Activated T-cell treated with anti-CD3 and anti-CD28 coated beads for 48 hours (primary cell): ENCODE measurements at regions not wholly inside any gene's neighbourhood (a gene's known extent, or its start where the extent isn't known, plus 50 kb on each side); places are given as distances from the start of the nearest gene placed in this dataset.
"Not testable (repeated sequence)": the region's sequence is repeated elsewhere in the genome, so short reads cannot be mapped to it uniquely, and the experiment has no call there.

Experiments used
- DNase-seq: peaks from one replicate; pipeline ENCODE4 v3.0.0-alpha.2; 2020; ENCODE audit warnings: low read depth

DNA sequence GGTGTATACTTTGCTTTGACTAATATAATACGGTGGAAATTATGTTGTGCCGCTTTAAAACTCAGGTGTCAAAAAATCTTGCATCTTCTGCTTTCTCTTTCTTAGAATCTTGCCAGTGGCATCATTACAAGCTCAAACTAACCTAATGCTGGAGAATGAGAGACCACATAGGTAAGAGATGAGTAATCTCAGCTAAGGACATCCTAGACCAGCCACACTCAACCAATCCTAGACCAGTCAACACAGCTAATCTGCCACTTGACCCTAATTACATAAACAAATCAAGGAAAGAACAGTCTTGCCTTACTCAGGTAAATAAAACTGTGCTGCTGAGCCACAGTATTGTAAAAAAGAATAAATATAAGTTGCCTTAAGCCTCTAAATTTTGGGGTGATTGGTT lies 1323.9 kb upstream of the SPRY2 start:
- DNase-seq, result no peak

DNA sequence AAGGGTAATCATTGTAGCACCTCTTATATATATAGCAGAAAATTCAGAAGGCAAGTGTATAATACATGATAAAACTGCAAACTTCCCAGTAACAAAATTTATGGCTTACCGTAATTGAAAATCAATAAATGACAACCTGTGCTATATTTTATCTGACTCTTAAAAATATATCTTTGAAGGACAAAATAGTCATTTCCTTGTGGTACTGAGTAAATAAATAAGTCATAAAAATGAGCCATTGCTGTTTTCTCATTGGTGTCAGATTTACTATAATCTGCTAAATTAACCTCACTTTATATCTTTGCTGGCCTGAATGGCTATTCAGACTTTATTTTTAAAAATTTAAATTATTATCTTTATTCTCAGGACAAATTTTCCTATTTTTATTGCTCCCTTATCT lies 1319.1 kb upstream of the SPRY2 start:
- no peak for DNase-seq

DNA sequence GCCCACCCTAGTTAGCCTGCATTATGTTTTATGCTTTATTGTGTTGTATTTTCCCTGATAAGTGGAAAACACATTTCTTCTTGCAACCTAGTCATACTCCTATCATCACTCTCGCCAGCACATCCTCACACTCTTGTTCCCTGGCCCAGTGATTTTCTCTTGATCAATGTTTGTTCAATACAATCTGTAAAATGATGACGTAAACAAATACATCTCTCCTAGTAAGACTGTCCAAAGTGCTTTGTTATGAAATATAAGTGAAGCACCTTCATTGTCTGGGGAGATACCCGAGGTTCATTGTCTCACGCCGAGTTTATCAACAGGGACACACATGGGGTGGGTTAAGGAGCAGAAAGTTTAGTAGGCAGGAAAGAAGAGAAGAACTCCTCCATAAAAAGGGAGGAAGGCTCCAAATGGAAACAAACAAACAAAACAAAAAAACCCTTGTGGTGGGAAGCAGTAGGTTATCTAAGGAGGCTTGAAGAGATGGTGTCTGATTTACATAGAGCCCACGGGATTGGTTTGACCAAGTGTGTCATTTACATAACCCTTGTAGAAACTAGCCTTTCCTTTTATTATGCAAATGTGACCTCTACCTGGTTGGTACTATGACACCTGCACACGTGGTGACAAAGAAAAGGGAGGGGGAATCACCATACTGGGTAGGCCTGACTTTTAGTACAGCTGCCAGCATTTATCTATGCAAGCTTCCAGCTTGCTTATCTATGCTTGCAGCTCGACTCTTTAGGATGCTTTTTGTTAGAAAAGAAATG lies 1317.9 kb upstream of the SPRY2 start:
- DNase-seq, result no peak

DNA sequence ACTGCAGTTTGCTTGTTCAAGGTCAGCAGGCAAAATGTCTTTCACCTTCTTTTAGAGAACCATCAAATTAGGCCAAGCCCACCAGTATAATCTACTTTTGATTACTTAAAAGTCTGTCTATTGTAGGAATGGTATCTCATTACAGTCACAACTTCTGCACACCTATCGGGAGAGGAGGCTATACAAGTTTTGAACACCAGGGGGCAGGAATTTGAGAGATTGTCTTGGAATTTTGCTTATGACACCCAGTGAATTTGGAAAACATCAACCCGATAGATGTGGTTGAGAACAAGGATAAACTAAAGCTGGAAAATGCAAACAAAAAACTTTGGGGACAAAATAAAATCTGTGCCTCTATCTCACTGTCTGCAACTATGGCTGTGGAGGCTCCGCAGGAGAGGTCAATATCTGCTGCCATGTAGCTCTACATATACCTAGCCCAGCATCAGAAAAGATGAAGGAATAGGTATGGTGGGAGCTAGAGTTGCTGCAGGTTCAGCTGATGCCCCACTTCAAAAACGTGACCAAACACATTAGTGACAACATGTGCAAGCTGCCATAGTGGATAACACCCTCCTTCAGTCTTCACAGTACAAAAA lies 1299.2 kb upstream of the SPRY2 start:
- DNase-seq, result no peak

DNA sequence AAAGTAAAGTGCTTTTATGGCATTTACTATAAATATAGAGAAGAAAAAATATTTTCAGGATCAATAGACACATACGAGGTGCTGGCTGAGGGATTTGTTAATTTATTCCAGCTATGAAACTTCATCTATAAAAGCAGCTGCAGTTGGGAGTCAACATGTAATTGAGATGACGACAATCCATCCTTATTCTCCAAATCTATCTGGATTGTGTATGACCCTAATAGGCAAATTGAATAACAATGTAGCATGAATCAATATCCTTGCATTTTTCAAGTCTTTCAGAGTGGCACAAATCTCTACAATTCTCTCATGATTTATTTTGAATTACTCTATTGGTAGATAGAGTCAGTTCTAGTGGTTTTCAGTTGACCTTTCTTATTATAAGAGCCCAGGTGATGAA lies 1296.5 kb upstream of the SPRY2 start:
- no peak for DNase-seq

DNA sequence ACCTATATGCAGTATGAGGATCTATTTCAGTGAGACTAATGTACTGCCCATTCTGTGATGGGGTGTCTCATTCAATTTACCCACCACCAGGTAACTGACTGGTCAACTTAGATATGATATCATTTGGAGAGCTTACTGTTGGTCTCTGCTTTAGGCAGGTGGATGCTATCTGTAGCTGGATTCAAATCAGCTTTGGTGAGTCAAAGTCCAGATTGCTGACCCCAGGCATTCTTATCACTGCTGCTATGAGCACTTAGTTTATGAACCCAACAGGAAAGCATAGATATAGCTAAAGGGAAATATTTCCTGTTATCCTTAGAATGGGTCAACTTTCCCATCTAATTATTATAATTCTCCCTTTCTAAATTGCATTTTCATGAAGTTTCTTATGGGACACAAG lies 1295.2 kb upstream of the SPRY2 start:
- DNase-seq, result no peak

DNA sequence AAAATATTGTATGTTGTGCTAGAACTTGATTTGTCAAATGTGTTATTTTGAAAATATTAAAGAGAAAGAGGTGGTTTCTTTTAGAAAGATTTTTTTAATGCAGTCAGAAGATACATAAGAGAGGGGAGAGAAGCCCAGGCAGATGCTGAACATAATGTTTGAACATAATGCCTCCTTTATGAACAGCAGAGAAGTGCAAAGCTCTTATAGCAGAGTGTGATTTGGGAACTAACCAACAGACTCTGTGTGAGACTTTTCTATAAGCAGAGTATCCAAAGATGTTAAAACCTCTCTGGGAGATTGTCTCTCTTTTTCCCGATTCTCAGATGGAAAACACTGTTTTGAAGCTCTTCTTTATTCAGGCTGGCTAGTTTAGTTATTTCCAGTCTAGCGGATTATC lies 1274.1 kb upstream of the SPRY2 start:
- DNase-seq, result no peak

DNA sequence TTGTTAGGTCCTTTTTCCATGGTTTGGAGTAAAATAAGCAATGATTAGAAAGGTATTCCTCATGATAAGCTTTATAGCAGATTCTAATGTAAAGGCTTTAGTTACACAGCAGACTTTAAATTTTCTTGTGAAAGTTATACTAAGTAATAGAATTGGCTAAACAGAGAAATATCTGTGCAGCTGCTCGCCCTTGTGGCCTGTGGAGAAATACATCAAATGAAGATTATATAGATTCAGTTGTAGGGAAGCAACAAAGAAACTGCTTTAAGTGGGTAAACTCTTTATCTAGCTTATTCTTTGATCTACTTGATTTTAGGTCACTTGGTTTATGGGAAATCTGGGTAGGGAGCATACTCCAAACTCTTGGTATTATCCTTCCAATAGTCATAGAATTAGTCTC lies 1269.7 kb upstream of the SPRY2 start:
- DNase-seq, result no peak

DNA sequence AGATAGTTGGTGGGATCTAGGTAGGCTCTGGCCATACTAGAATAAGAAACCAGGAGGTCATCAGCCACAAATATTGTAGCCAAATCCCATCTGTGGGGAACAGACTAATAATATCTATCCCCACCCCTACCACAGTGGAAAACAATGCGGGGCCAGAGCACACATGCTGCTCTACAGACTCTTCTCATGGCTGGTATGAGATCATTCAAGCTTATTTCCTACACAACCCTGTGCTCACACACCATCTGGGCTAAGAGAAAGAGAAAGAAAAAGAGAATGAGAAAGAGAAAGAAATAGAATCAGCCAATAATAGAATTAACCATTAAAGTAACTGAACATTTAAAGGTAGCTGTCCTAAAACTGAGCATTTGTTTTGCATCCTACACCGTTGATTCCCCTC lies 1268.4 kb upstream of the SPRY2 start:
- no peak for DNase-seq

DNA sequence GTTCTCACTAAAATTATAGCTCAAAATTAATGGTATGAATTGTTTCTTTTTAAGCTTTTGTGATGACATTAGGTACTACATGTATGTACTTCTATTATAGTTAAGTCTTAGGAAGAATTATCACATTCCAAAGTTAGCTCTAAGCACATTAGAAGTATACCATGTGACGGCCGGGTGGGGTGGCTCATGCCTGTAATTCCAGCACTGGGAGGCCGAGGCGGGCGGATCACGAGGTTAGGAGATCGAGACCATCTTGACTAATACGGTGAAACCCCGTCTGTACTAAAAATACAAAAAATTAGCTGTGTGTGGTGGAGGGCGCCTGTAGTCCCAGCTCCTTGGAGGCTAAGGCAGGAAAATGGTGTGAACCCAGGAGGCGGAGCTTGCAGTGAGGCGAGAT lies 1265.1 kb upstream of the SPRY2 start:
- no peak for DNase-seq

DNA sequence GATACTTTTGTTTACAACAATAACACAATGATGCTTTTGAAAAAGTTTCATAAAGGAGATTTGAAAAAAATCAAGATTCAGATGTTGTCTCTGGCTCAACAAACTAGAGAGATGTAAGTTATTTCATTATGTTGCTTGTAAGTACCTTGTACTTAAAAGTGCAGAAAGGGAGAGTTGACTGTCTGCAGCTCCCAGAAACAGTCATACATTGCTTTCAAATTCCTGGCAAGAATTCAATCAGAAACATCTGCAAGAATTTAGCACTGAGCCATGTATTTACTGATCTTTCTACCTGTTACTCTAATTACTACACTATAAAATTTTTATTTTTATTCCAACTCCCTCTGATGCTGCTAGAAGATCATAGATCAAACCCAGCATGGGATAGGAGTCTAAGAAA lies 1261.3 kb upstream of the SPRY2 start:
- DNase-seq, result no peak

DNA sequence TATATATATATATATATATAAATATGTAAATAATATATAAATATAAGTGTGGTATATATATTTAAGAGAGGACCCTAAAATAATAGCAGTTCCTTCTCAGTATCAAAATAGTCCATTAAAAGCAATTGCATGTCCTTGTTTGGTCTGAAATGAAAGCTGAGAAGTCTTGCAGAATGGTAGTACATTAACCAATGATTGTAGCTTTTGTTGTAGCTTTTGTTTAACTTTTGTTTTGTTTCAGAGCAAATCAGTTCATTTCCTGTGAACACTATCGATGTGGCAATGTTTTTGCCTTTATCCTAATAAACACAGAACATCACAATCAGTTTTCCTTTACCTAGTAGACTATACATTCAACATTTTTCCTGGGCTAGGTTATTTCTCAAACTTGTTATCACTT lies 1256.2 kb upstream of the SPRY2 start:
- DNase-seq, result no peak

DNA sequence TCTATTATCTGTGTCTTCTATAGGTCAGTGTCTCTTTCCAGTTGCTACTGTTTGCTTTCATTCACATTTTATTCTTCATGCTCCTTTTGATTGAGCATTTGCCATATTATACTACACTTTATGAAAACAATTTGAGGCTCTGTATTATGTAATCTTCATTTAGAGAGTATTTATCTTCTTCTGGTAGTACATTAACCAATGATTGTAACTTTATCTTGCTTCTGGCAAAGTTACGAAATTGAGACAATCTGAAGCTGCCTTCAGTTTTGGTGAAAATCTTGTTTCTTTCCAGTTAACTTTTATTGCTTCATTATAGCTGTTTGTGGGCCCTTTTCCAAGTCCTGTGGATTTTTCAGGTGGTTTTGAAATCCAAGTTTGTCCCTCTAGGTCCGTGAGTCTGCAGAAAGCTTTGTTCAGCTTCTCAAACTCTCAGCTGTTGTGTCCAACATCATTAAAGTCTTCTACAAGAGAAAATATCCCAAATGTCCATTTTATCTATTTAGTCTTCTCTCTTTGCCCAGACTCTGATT lies 1255.4 kb upstream of the SPRY2 start:
- DNase-seq, result no peak

DNA sequence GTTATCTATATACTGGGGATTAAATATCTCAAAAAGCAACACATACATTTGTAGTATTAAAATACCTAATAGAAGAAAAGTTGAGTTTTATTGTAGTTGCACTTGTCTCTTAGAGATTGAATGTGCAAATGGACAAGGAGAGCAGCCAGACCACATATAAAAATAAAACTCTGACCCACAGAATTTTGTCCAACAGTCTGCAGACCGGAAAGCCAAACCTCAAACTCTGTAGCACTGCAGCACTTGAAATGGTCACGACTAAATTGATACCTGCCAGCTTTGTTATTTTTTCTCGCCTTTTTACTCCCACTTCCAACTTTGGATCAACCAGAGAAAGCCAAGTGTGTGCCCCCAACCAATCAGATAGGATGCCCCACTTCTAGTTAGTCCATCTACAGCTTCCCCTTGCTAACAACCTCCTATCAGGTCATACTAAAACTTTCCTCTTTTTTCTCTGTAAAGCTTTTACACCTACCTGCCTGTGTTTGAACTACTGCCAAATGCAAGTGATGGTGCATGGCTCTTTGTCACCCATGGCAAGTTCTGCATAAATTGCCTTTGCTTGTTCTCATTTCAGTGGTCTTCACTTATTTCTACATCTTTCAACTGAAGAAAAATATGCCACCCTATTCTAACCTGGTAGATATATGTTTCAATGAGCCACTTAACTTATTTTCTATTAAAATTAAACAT lies 1250.7 kb upstream of the SPRY2 start:
- DNase-seq, result no peak

DNA sequence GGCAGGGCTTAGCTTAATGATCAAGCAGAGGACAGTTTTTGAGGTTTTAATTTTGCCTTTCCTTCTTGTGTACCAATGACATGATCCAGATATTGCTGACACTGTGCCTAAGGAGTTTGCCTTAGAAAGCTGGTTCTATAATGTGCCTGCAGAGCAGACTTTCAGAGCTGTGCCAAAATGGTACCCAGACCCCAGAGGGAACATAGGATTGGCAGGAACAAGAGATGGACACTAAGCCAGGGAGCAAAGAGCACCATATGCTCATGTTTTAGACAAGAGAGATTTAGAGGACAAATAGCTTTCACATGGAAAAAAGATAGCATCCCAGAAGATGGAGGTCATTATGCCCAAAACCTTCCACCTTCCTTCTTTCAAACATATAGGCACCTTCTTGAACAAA lies 1241.5 kb upstream of the SPRY2 start:
- no peak for DNase-seq

DNA sequence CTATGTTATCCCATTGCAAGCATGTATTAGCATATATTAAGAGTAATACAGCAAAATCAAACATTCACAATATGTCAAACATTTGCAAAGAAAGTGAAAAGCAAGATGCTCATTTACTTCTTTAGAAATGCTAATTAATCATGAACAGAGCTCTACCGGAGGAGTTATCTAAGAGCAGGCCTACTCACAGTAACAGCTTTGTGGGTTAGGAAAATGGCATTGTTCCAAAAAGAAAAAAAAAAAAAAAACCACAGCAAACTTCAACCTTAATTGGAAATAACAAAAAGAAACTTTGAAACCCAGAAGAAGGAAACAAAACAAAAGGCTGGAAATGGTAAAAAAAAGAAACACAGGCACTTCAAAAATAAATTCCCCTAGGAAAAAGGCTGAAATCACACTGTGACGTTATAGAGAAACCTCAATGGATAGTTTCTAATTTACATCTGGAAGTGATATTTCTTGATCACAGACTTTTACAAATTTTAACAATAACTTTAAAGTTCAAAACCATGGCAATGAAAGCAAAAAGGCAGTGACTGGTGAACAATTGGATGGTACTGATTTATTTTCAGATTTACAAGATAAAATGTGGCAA lies 1236.8 kb upstream of the SPRY2 start:
- DNase-seq, result no peak

DNA sequence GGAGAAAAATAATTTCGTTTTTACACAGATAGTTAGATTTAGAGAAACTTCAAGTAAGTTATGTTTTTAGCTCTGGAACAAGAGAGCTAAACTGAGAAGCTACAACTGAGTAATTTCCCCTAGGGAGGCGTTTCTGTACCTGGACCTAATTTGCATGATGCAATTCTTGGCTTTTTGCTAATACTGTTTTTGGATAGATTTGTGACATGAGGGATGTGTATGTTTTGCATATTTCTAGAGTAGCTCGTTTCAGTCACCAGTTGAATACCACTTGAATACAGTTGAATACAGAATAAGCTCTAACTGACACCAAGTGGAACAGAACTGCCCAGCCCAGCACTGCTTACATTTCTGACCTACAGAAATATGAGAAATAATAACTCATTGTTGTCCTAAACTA lies 1227.9 kb upstream of the SPRY2 start:
- DNase-seq, result no peak

DNA sequence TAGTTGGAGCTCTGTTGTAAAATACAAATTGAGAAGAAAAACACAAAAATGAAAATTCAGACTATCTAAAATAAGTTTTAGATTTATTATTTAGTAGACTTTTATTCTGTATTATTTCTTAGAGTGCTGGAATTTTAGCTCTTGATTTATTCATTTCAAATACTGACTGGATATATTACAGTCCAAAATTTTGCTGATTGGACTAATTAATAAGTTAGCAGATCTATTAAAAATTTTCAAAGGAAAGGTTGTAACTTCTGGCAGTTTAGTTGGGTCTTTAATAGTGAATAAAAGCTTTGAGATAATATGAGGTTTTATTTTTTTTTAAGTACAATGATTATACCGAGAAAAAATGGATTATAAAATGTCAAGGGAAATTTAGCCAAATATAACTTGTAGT lies 1224.9 kb upstream of the SPRY2 start:
- DNase-seq, result no peak

DNA sequence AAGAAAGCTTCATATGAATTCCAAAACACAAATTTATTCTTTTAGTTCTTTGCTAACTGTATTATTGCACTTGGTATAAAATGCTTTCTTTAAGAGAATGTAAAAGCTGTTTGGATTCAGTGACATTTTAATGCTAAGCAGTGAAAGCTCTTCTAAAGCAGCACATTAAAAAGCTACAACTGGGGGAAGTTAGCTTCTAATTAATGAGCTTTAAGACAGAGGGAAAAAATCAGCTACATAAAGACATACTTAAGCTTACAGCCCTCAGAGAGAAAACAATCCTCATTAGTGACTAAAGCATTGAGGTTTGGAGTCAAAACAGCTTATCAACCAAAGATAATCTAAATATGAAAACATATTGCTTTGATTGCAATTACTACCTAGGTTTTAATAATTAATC lies 1222.2 kb upstream of the SPRY2 start:
- DNase-seq, result no peak

DNA sequence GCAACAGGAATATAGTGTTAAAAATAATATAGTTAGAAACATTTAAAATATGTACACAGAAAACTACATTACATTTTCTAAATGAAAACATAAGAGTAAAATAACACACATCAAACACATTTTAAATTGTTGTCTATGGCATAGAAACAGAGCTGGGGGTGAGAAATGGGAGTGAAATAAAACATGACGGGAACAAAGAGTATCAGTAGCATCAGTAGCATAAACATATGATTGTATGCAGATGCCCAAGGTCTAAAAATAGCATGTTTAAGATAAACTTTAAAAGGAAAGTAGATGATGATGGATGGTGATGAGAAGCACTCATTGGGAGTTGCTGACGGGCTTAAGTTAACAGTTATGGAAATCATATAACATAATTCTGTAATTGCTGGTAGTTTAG lies 1221.7 kb upstream of the SPRY2 start:
- DNase-seq, result no peak

DNA sequence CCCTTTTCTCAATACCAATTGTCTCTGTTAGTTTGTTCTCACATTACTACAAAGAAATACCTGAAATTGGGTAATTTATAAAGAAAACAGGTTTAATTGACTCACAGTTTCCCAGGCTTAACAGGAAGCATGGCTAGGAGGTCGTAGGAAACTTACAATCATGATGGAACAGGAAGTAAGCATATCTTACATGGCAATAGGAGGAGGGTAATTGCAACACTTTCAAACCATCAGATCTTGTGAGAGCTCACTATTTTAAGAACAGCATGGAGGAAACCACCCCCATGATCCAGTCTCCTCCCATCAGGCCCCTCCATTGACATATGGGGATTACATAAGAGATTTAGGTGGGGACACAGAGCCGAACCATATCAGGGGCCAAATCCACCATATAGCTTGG lies 1210.1 kb upstream of the SPRY2 start:
- DNase-seq, result no peak

DNA sequence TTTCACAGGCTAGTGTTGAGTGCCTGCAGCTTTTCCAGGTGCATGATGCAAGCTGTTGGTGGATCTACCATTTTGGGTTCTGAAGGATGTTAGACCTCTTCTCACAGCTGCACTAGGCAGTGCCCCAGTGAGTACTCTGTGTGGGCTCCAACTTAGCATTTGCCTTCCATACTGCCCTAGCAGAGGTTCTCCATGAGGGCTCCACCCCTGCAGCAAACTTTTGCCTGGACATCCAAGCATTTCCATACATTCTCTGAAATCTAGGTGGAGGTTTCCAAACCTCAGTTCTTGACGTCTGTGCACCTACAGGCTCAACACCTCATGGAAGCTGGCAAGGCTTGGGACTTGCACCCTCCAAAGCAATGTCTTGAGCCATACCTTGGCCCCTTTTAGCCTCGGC lies 1205.4 kb upstream of the SPRY2 start:
- DNase-seq, result not testable (repeated sequence)

DNA sequence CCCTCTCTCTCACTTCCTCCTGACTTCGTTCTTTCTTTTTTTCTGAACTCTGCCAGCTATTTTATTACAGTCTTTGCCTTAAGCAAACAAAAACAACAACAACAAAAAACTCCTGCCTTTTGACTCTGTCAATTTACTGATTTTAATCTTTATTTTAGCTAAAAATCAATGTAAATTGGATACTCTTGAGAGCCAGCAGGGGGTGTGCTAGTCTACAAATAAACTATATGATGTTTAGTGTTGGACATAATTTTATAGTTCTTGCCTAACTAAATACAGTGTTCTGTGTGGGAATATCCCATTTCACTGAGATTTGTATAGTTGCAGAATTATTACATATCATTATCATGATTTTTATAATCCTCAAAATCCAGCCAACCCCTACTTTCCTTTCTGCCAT lies 1199.9 kb upstream of the SPRY2 start:
- DNase-seq, result no peak
